ENCODE measurements at regions not wholly inside any gene's neighbourhood (a gene's known extent, or its start where the extent isn't known, plus 50 kb on each side); places are given as distances from the start of the nearest gene placed in this dataset.

- DNase-seq (ENCODE audit: low read depth): no peak
- TF ChIP-seq CTCF (conservative IDR thresholded peaks at IDR 0.05; ENCODE audit: low read depth, low read length): no peak
- no peak overlapping the region for H3K4me3 ChIP-seq (ENCODE audit: low read depth, low read length)
Measured at GRCh38 chr1:115139381-115139780, 50.1 kb upstream of the TSPAN2 start.

Data from choroid plexus epithelial cell (primary cell).